ENCODE measurements at regions not wholly inside any gene's neighbourhood (a gene's known extent, or its start where the extent isn't known, plus 50 kb on each side); places are given as distances from the start of the nearest gene placed in this dataset.

DNA sequence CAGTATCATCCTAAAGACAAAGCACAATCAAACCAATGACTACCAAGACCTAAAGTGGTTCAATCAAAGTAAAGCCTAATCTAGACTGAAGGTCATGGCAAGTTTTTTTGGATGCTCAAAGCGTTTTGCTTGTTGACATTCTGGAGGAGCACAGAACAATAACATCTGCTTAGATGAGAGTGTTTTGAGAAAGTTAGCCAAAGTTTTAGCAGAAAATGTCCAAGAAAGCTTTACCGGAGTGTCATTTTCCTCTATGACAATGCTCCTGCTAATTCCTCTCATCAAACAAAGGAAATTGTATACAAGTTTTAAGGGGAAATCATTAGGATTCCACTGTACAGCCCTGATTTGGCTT lies 256.9 kb upstream of the FAT3 start (continued):
- TF ChIP-seq ARID4B (CRISPR knock-in tag; IDR thresholded peaks at IDR 0.05; ENCODE audit: borderline replicate concordance) (no peak), EMX1 (CRISPR knock-in tag; IDR thresholded peaks at IDR 0.05) (no peak)

DNA sequence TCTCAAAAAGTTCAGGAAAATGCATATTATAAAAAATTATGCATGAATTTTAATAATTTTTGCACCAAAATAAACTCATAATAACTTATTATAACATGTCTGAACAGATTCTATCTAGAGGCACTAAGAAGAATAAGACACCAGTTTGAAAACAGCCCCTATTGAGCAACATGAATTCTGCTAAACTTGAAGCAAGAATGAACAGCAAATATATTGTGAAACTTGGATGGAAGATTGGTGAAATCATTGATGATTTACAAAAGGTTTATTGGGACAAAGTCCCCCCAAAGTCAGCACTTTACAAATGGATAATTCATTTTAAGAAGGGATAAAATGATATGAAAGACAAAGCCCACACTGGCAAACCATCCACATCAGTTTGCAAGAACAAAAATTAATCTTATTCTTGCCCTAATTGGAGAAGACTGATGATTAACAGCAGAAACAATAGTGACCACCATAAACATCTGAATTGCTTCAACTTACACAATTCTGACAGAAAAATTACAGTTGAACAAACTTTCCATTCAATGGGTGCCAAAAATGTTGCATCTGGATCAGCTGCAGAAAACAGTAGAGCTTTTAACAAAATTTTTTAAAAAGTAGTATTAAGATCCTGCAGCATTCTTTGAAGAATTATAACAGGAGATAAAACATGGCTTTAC lies 257.5 kb upstream of the FAT3 start:
- no peak for DNase-seq (ENCODE audit: low spot score)
- Mint-ChIP-seq H3K4me3 (no peak overlapping the region), H3K27ac (no peak overlapping the region), H3K27me3 (ENCODE audit: low read depth) (no peaks in the 10 kb centered on the region; the same call in 1 of the 2 replicates), H3K4me1 (peaks cover 3% of the 10 kb centered on the region; the same call in 1 of the 2 replicates), H3K36me3 (no peaks in the 10 kb centered on the region), H3K9me3 (peaks cover under 1% of the 10 kb centered on the region; the same call in 1 of the 2 replicates)
- no peak for ATAC-seq
- ChIA-PET CTCF (no interaction called here), POLR2A (no interaction called here)
- TF ChIP-seq USF2 (CRISPR knock-in tag; IDR thresholded peaks at IDR 0.05): no peak
- no peak for TF ChIP-seq CTCF (IDR thresholded peaks at IDR 0.05)
- no peak for TF ChIP-seq ZNF232 (CRISPR knock-in tag; IDR thresholded peaks at IDR 0.05)
- TF ChIP-seq ZNF263 (CRISPR knock-in tag; IDR thresholded peaks at IDR 0.05; ENCODE audit: low read depth): no peak
- no peak for TF ChIP-seq TCF7 (CRISPR knock-in tag; IDR thresholded peaks at IDR 0.05; ENCODE audit: low read depth)
- TF ChIP-seq HMGXB4 (CRISPR knock-in tag; IDR thresholded peaks at IDR 0.05): no peak
- TF ChIP-seq ZNF532 (CRISPR knock-in tag; IDR thresholded peaks at IDR 0.05; ENCODE audit: borderline replicate concordance): no peak
- no peak for TF ChIP-seq E2F4 (CRISPR knock-in tag; IDR thresholded peaks at IDR 0.05; ENCODE audit: borderline replicate concordance, low read depth)
- TF ChIP-seq, protein P1, sequence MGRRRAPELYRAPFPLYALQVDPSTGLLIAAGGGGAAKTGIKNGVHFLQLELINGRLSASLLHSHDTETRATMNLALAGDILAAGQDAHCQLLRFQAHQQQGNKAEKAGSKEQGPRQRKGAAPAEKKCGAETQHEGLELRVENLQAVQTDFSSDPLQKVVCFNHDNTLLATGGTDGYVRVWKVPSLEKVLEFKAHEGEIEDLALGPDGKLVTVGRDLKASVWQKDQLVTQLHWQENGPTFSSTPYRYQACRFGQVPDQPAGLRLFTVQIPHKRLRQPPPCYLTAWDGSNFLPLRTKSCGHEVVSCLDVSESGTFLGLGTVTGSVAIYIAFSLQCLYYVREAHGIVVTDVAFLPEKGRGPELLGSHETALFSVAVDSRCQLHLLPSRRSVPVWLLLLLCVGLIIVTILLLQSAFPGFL (CRISPR knock-in tag; IDR thresholded peaks at IDR 0.05; ENCODE audit: borderline replicate concordance): no peak
- TF ChIP-seq, protein P2, sequence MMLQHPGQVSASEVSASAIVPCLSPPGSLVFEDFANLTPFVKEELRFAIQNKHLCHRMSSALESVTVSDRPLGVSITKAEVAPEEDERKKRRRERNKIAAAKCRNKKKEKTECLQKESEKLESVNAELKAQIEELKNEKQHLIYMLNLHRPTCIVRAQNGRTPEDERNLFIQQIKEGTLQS (CRISPR knock-in tag; conservative IDR thresholded peaks at IDR 0.05): no peak
- TF ChIP-seq, protein P3, sequence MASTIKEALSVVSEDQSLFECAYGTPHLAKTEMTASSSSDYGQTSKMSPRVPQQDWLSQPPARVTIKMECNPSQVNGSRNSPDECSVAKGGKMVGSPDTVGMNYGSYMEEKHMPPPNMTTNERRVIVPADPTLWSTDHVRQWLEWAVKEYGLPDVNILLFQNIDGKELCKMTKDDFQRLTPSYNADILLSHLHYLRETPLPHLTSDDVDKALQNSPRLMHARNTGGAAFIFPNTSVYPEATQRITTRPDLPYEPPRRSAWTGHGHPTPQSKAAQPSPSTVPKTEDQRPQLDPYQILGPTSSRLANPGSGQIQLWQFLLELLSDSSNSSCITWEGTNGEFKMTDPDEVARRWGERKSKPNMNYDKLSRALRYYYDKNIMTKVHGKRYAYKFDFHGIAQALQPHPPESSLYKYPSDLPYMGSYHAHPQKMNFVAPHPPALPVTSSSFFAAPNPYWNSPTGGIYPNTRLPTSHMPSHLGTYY (CRISPR knock-in tag; IDR thresholded peaks at IDR 0.05): no peak
